ENCODE measurements at regions not wholly inside any gene's neighbourhood (a gene's known extent, or its start where the extent isn't known, plus 50 kb on each side); places are given as distances from the start of the nearest gene placed in this dataset.

GRCh38 chr9:90288275-90288639 lies 354.4 kb downstream of the DIRAS2 start:
- Mint-ChIP-seq H3K4me3 (no peak overlapping the region), H3K4me1 (peaks cover 7% of the 10 kb centered on the region), H3K27ac (no peak overlapping the region), H3K27me3 (peaks cover 8% of the 10 kb centered on the region), H3K9me3 (no peaks in the 10 kb centered on the region), H3K36me3 (ENCODE audit: low read depth) (no peaks in the 10 kb centered on the region)
- no peak for TF ChIP-seq CTCF (IDR thresholded peaks at IDR 0.05)
- no peak for ATAC-seq (ENCODE audit: low read depth)
- intact Hi-C loops (cut with micrococcal nuclease) = no loop called here
- ChIA-PET POLR2A (no interaction called here), CTCF (no interaction called here)
- no peak for DNase-seq

- ATAC-seq (ENCODE audit: low read depth) (no peak), DNase-seq (no peak)
- Mint-ChIP-seq H3K9me3 (no peaks in the 10 kb centered on the region), H3K27me3 (peaks cover 10% of the 10 kb centered on the region), H3K27ac (no peak overlapping the region), H3K4me3 (no peak overlapping the region), H3K36me3 (ENCODE audit: low read depth) (no peaks in the 10 kb centered on the region), H3K4me1 (peaks cover 7% of the 10 kb centered on the region)
- ChIA-PET POLR2A (no interaction called here), CTCF (no interaction called here)
- no peak for TF ChIP-seq CTCF (IDR thresholded peaks at IDR 0.05)
- intact Hi-C loops (cut with micrococcal nuclease) = no loop called here
Observed at GRCh38 chr9:90290716-90291485, 351.7 kb downstream of the DIRAS2 start.

- intact Hi-C loops (cut with micrococcal nuclease) = no loop called here
- ChIA-PET POLR2A (no interaction called here), CTCF (no interaction called here)
- Mint-ChIP-seq H3K27me3 (peaks cover 16% of the 10 kb centered on the region), H3K4me3 (no peak overlapping the region), H3K36me3 (ENCODE audit: low read depth) (no peaks in the 10 kb centered on the region), H3K4me1 (no peaks in the 10 kb centered on the region), H3K27ac (no peak overlapping the region), H3K9me3 (no peaks in the 10 kb centered on the region)
- ATAC-seq (ENCODE audit: low read depth) (no peak), DNase-seq (no peak)
- no peak for TF ChIP-seq CTCF (IDR thresholded peaks at IDR 0.05)
Observed at GRCh38 chr9:90296539-90296938, 346.1 kb downstream of the DIRAS2 start.

GRCh38 chr9:90299968-90300367 lies 342.7 kb downstream of the DIRAS2 start:
- intact Hi-C loops (cut with micrococcal nuclease) = no loop called here
- H3K4me3 Mint-ChIP-seq = no peak overlapping the region
- no peak for DNase-seq
- CTCF ChIA-PET = no interaction called here
- ATAC-seq (ENCODE audit: low read depth) = no peak
- TF ChIP-seq CTCF (IDR thresholded peaks at IDR 0.05) = no peak
- no peak overlapping the region for H3K27ac Mint-ChIP-seq
- POLR2A ChIA-PET = interaction anchor here (0.6 kb wide), 1 partner anchor 93 kb away, joined by 3 read pairs; no protein-coding TSS in a partner anchor
- H3K27me3 Mint-ChIP-seq = peaks cover 21% of the 10 kb centered on the region
- H3K9me3 Mint-ChIP-seq = no peaks in the 10 kb centered on the region
- H3K36me3 Mint-ChIP-seq (ENCODE audit: low read depth) = no peaks in the 10 kb centered on the region
- H3K4me1 Mint-ChIP-seq = no peaks in the 10 kb centered on the region

GRCh38 chr9:90300611-90301276 lies 341.9 kb downstream of the DIRAS2 start:
- Mint-ChIP-seq H3K27me3 (peaks cover 23% of the 10 kb centered on the region), H3K36me3 (ENCODE audit: low read depth) (no peaks in the 10 kb centered on the region), H3K4me1 (no peaks in the 10 kb centered on the region), H3K4me3 (no peak overlapping the region), H3K27ac (no peak overlapping the region), H3K9me3 (no peaks in the 10 kb centered on the region)
- ChIA-PET CTCF (no interaction called here), POLR2A (no interaction called here)
- ATAC-seq (ENCODE audit: low read depth) (no peak), DNase-seq (no peak)
- no peak for TF ChIP-seq CTCF (IDR thresholded peaks at IDR 0.05)
- intact Hi-C loops (cut with micrococcal nuclease) = no loop called here

All from activated B cell treated with CpG ODN at 0.5 μM for 24 hours (primary cell).